SK-N-SH treated with all-trans-retinoic acid at 6 μM for 48 hours (cell line): ENCODE measurements at regions not wholly inside any gene's neighbourhood (a gene's known extent, or its start where the extent isn't known, plus 50 kb on each side); places are given as distances from the start of the nearest gene placed in this dataset.

Experiments
- TCF4 ChIP-seq: fragments of 250-450 bp; sonication (Bioruptor Pico); IDR thresholded peaks from 2 replicates; pipeline ENCODE4 v1.8.0; 2021; ENCODE audit warnings: mild to moderate bottlenecking, moderate library complexity, borderline replicate concordance
- TOX ChIP-seq: fragments of 250-450 bp; sonication (Bioruptor Pico); IDR thresholded peaks from 2 replicates; pipeline ENCODE4 v1.8.0; 2021; ENCODE audit warnings: mild to moderate bottlenecking, moderate library complexity, borderline replicate concordance
- ZFP30 ChIP-seq: fragments of 450-650 bp; formaldehyde crosslinking; IDR thresholded peaks from 2 replicates; pipeline ENCODE4 v1.5.0; 2022; ENCODE audit warnings: mild to moderate bottlenecking, moderate library complexity
- TF ChIP-seq, protein P1 (sequence below): fragments of 250-450 bp; sonication (Bioruptor Pico); IDR thresholded peaks from 2 replicates; pipeline ENCODE4 v1.5.1; 2020; ENCODE audit warnings: low read depth, mild to moderate bottlenecking, moderate library complexity

DNA sequence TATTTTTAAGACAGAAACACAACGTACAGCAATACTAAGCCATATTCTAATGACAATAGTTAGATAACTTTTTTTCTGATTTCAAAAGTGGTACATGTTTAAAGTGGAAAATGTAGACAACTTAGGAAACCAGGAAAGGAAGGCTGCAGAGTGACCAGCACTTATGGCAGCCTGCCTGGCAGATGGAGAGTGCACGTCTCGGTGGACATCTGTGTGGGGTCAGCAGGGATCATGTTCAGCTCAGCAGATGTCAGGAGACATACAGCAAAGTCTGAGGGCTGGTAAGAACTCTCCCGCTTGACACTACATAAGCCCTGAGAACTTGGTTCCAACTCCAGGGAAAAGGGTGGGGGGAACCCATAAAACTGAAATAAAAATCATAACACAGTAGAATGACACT is 128.6 kb upstream of the ADPGK start:
- no peak for TF ChIP-seq ZFP30 (CRISPR knock-in tag)
- TF ChIP-seq TOX (CRISPR knock-in tag), result no peak
- TF ChIP-seq, protein P1, sequence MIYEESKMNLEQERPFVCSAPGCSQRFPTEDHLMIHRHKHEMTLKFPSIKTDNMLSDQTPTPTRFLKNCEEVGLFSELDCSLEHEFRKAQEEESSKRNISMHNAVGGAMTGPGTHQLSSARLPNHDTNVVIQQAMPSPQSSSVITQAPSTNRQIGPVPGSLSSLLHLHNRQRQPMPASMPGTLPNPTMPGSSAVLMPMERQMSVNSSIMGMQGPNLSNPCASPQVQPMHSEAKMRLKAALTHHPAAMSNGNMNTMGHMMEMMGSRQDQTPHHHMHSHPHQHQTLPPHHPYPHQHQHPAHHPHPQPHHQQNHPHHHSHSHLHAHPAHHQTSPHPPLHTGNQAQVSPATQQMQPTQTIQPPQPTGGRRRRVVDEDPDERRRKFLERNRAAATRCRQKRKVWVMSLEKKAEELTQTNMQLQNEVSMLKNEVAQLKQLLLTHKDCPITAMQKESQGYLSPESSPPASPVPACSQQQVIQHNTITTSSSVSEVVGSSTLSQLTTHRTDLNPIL (CRISPR knock-in tag), result no peak
- TF ChIP-seq TCF4 (CRISPR knock-in tag), result no peak
